T-helper 1 cell treated with Interleukin-12 subunit alpha and Interleukin-12 subunit beta and Interleukin-4 antibody, amounts not matched to agents 30 ng/mL and 1 ng/mL, for 36 hours (primary cell): ENCODE measurements at regions not wholly inside any gene's neighbourhood (a gene's known extent, or its start where the extent isn't known, plus 50 kb on each side); places are given as distances from the start of the nearest gene placed in this dataset.

ENCODE experiments used
- intact Hi-C: fragments of 100-400 bp; cut with micrococcal nuclease; formaldehyde crosslinking; loops from one replicate; pipeline ENCODE4 v1.15.1; 2024

DNA sequence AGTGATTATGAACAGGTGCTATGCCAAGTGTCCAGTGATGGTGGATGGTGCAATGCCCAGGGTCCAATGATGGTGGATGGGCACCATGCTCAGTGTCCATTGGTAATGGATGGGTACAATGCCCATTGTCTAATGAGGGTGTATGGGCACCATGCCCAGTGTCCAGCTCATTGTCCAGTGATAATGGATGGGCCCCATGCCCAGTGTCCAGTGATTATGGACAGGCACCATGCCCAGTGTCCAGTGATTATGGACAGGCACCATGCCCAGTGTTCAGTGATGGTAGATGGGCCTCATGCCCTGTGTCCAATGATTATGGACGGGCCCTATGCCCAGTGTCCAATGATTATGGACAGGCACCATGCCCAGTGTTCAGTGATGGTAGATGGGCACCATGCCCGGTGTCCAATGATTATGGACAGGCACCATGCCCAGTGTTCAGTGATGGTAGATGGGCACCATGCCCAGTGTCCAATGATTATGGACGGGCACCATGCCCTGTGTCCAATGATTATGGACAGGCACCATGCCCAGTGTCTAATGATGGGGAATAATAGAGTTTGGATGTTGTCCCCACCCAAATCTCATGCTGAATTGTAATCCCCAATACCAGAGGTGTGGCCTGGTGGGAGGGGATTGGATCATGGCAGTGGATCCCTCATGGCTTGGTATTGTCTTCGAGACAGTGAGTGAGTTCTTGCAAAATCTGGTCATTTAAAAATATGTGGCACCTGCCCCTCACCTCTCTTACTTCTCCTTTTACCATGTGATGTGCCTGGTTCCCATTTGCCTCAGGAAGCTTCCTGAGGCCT lies 87.8 kb downstream of the ANKRD10 start:
- intact Hi-C loops, result loop anchor here (5.0 kb wide), 1 partner anchor 225 kb away; no protein-coding TSS in a partner anchor
